A673 (cell line): ENCODE measurements at regions not wholly inside any gene's neighbourhood (a gene's known extent, or its start where the extent isn't known, plus 50 kb on each side); places are given as distances from the start of the nearest gene placed in this dataset.

Experiments
- BruUV-seq: library from RNA; stranded (reverse); fragments of 400-500 nt; replicated peaks from 2 replicates; lab custom pipeline; 2021; lab: Mats Ljungman, UMichigan
- CTCF ChIA-PET: fragments of 300-600 bp; sonication (Branson Sonifier 250); formaldehyde crosslinking; loops from one replicate; lab custom pipeline; 2022; ENCODE audit warnings: antibody characterized with exemption; lab: Charles Lee
- POLR2A ChIA-PET: fragments of 300-600 bp; sonication (Branson Sonifier 250); formaldehyde crosslinking; loops from one replicate; lab custom pipeline; 2022; ENCODE audit warnings: antibody characterized with exemption; ENCODE audit not compliant: low non-redundant PET; lab: Charles Lee
- DNase-seq: peaks from one replicate; pipeline ENCODE4 v3.0.0-alpha.2; 2015; ENCODE audit warnings: low spot score
- H3K27ac ChIP-seq: fragments of 200-600 bp; sonication (generic); 2 replicates; pipeline ENCODE4 v1.5.1; 2016; ENCODE audit warnings: mixed run types, low read depth, mild to moderate bottlenecking, mixed read lengths, antibody characterized with exemption, low read length; ENCODE audit not compliant: poor library complexity, severe bottlenecking
- H3K27me3 ChIP-seq: fragments of 200-600 bp; sonication (generic); replicated peaks from 2 replicates; pipeline ENCODE4 v1.6.1; 2017; ENCODE audit warnings: mixed run types, low read depth, mild to moderate bottlenecking, mixed read lengths, antibody characterized with exemption, low read length; ENCODE audit not compliant: insufficient read depth, poor library complexity
- H3K36me3 ChIP-seq: fragments of 200-600 bp; sonication (generic); 2 replicates; pipeline ENCODE4 v1.6.1; 2016; ENCODE audit warnings: mixed run types, mild to moderate bottlenecking, mixed read lengths, antibody characterized with exemption, low read length; ENCODE audit not compliant: insufficient read depth, poor library complexity, severe bottlenecking
- H3K4me1 ChIP-seq: fragments of 200-600 bp; sonication (generic); 2 replicates; pipeline ENCODE4 v1.6.1; 2017; ENCODE audit warnings: mixed run types, mild to moderate bottlenecking, mixed read lengths, antibody characterized with exemption, low read length; ENCODE audit not compliant: insufficient read depth, poor library complexity, severe bottlenecking
- H3K4me3 ChIP-seq: fragments of 200-600 bp; sonication (generic); 2 replicates; pipeline ENCODE4 v1.5.1; 2016; ENCODE audit warnings: low read depth, mixed run types, mild to moderate bottlenecking, mixed read lengths, low read length; ENCODE audit not compliant: poor library complexity, severe bottlenecking
- H3K9me3 ChIP-seq: fragments of 200-600 bp; sonication (generic); 2 replicates; pipeline ENCODE4 v1.6.1; 2016; ENCODE audit warnings: mixed run types, low read depth, mild to moderate bottlenecking, mixed read lengths, antibody characterized with exemption, low read length; ENCODE audit not compliant: poor library complexity, severe bottlenecking
- EZH2 ChIP-seq: fragments of 200-600 bp; sonication (generic); IDR thresholded peaks from 2 replicates; pipeline ENCODE4 v1.6.1; 2017; ENCODE audit warnings: borderline replicate concordance, low read depth, mild to moderate bottlenecking, mixed read lengths, antibody characterized with exemption, low read length; ENCODE audit not compliant: poor library complexity, severe bottlenecking
- intact Hi-C: fragments of 100-400 bp; cut with micrococcal nuclease; formaldehyde crosslinking; loops from one replicate; pipeline ENCODE4 v1.10.0; 2022; ENCODE audit not compliant: unreplicated experiment
- TF ChIP-seq, protein P1 (sequence below): fragments of 300-800, 200-600 bp; sonication (generic); conservative IDR thresholded peaks from 2 replicates; pipeline ENCODE4 v1.5.1; 2017; ENCODE audit warnings: low read depth, mild to moderate bottlenecking, antibody characterized with exemption, low read length, moderate library complexity, mixed read lengths

- no peaks in the 10 kb centered on the region for H3K27me3 ChIP-seq
- no TSS peak for BruUV-seq
- intact Hi-C loops = no loop called here
- H3K4me3 ChIP-seq = no peak overlapping the region
- no peaks in the 10 kb centered on the region for H3K36me3 ChIP-seq
- no peaks in the 10 kb centered on the region for H3K4me1 ChIP-seq
- no peaks in the 10 kb centered on the region for H3K9me3 ChIP-seq
- TF ChIP-seq, protein P1, sequence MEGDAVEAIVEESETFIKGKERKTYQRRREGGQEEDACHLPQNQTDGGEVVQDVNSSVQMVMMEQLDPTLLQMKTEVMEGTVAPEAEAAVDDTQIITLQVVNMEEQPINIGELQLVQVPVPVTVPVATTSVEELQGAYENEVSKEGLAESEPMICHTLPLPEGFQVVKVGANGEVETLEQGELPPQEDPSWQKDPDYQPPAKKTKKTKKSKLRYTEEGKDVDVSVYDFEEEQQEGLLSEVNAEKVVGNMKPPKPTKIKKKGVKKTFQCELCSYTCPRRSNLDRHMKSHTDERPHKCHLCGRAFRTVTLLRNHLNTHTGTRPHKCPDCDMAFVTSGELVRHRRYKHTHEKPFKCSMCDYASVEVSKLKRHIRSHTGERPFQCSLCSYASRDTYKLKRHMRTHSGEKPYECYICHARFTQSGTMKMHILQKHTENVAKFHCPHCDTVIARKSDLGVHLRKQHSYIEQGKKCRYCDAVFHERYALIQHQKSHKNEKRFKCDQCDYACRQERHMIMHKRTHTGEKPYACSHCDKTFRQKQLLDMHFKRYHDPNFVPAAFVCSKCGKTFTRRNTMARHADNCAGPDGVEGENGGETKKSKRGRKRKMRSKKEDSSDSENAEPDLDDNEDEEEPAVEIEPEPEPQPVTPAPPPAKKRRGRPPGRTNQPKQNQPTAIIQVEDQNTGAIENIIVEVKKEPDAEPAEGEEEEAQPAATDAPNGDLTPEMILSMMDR = no peak
- no peak for TF ChIP-seq EZH2
- no peak for DNase-seq
- CTCF ChIA-PET = no interaction called here
- H3K27ac ChIP-seq = no peak overlapping the region
- POLR2A ChIA-PET = no interaction called here
These were observed 329.4 kb upstream of the CTNNB1 start for GRCh38 chr3:40869939-40870338.

GRCh38 chr3:40871394-40871793 lies 327.9 kb upstream of the CTNNB1 start:
- no TSS peak for BruUV-seq
- TF ChIP-seq, protein P1 = no peak
- TF ChIP-seq EZH2 = no peak
- no peak overlapping the region for H3K27ac ChIP-seq
- no peaks in the 10 kb centered on the region for H3K4me1 ChIP-seq
- DNase-seq = no peak
- intact Hi-C loops = no loop called here
- H3K36me3 ChIP-seq = no peaks in the 10 kb centered on the region
- H3K9me3 ChIP-seq = no peaks in the 10 kb centered on the region
- ChIA-PET POLR2A (no interaction called here), CTCF (no interaction called here)
- no peaks in the 10 kb centered on the region for H3K27me3 ChIP-seq
- H3K4me3 ChIP-seq = no peak overlapping the region

DNA sequence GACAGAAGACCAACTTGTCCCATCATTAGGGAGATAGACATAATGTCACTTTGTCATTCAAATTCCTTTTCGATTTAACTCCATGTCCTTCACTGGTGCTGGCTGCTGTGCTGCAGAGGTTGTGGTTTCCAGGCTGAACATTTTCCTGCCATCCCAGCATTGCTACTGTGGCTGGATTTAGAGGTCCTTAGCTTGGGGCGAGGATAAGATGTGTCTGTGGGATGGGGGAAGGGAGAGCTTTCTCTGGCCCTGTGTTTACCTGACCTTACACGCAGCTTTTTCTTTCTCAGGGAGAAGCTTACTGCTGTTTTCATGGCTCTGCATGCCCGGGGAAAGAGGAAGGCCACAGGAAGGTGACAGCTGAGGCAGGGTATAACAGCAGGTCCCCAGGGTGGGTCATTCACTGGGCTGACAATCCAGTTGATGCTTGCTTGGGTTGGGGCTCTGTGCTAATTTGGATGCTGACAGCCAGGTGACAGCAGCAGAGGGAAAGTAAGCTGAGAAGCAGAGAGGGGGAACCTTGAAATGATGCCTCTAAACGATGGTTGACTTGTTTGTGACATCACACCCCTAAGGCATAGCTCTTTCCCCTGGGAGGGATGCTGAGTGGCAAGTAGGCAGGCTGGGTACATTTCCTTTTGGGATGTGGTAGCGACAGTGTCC lies 326.9 kb upstream of the CTNNB1 start:
- CTCF ChIA-PET = no interaction called here
- no peaks in the 10 kb centered on the region for H3K36me3 ChIP-seq
- intact Hi-C loops = no loop called here
- TF ChIP-seq EZH2 = no peak
- TF ChIP-seq, protein P1 = no peak
- no peaks in the 10 kb centered on the region for H3K4me1 ChIP-seq
- no peak overlapping the region for H3K27ac ChIP-seq
- no peaks in the 10 kb centered on the region for H3K27me3 ChIP-seq
- no TSS peak for BruUV-seq
- POLR2A ChIA-PET = no interaction called here
- H3K9me3 ChIP-seq = no peaks in the 10 kb centered on the region
- no peak for DNase-seq
- H3K4me3 ChIP-seq = no peak overlapping the region
